CD4-positive, CD25-positive, alpha-beta regulatory T cell (primary cell): ENCODE measurements at regions not wholly inside any gene's neighbourhood (a gene's known extent, or its start where the extent isn't known, plus 50 kb on each side); places are given as distances from the start of the nearest gene placed in this dataset.

Source experiments
- ATAC-seq, 2 donors: fragments of 150-1000 bp; cut with Tn5 transposase; one replicate each; pipeline ENCODE4 v1.10.0; 2021; ENCODE audit warnings: low read depth in 2 of 2, moderate number of reproducible peaks in 2 of 2, moderate library complexity in 1 of 2
- DNase-seq, 3 donors: peaks; one replicate each; pipeline versions ENCODE4 v3.0.0 to v3.0.0-alpha.2; 2012 to 2022; ENCODE audit warnings: mixed read lengths in 1 of 3
- H3K27ac ChIP-seq: one replicate; pipeline ENCODE4 v1.7.0; 2013; ENCODE audit warnings: mild to moderate bottlenecking, low read length; ENCODE audit not compliant: insufficient read depth, poor library complexity, severe bottlenecking
- H3K27me3 ChIP-seq: one replicate; pipeline ENCODE4 v1.7.0; 2013; ENCODE audit warnings: low read length; ENCODE audit not compliant: control insufficient read depth, insufficient read depth
- H3K36me3 ChIP-seq: one replicate; pipeline ENCODE4 v1.7.0; 2013; ENCODE audit warnings: mild to moderate bottlenecking, low read length, moderate library complexity; ENCODE audit not compliant: control insufficient read depth, insufficient read depth
- H3K4me1 ChIP-seq: 2 replicates; pipeline ENCODE4 v1.7.0; 2013; ENCODE audit warnings: mild to moderate bottlenecking, low read length; ENCODE audit not compliant: insufficient read depth, control insufficient read depth, poor library complexity, severe bottlenecking
- H3K4me3 ChIP-seq: one replicate; pipeline ENCODE4 v1.7.0; 2013; ENCODE audit warnings: low read depth, mild to moderate bottlenecking, low read length, moderate library complexity
- H3K9me3 ChIP-seq, 2 experiments: 1 replicate in 1 of 2; 2 replicates in 1 of 2; pipeline ENCODE4 v1.7.0; 2013; ENCODE audit warnings: low read length in 2 of 2, mild to moderate bottlenecking in 1 of 2, moderate library complexity in 1 of 2; ENCODE audit not compliant: control insufficient read depth in 2 of 2
- H3K27ac Mint-ChIP-seq, 3 donors: one replicate each; pipeline ENCODE4 v1.8.0; 2020 to 2022; ENCODE audit warnings: mild to moderate bottlenecking in 3 of 3, mixed read lengths in 3 of 3, moderate library complexity in 2 of 3
- H3K27me3 Mint-ChIP-seq: one replicate; pipeline ENCODE4 v1.8.0; 2022; ENCODE audit warnings: mild to moderate bottlenecking, mixed read lengths
- H3K36me3 Mint-ChIP-seq: one replicate; pipeline ENCODE4 v1.8.0; 2020; ENCODE audit warnings: mixed read lengths
- H3K4me1 Mint-ChIP-seq, 4 donors: one replicate each; pipeline ENCODE4 v1.8.0; 2020 to 2022; ENCODE audit warnings: mixed read lengths in 4 of 4, mild to moderate bottlenecking in 1 of 4
- H3K4me3 Mint-ChIP-seq, 4 donors: one replicate each; pipeline ENCODE4 v1.8.0; 2020 to 2022; ENCODE audit warnings: mild to moderate bottlenecking in 4 of 4, mixed read lengths in 4 of 4, moderate library complexity in 3 of 4
- H3K9me3 Mint-ChIP-seq, 7 donors: one replicate each; pipeline ENCODE4 v1.8.0; 2020 to 2022; ENCODE audit warnings: mixed read lengths in 7 of 7, mild to moderate bottlenecking in 3 of 7, moderate library complexity in 2 of 7

- H3K4me3 Mint-ChIP-seq, result no peak overlapping the region
These were observed 307.6 kb upstream of the ZNF521 start for GRCh38 chr18:25659541-25659940.

GRCh38 chr18:25658476-25658875 lies 306.5 kb upstream of the ZNF521 start:
- Mint-ChIP-seq H3K36me3 (no peaks in the 10 kb centered on the region), H3K27me3 (peaks cover 4% of the 10 kb centered on the region), H3K4me1 (no peaks in the 10 kb centered on the region), H3K4me3 (no peak overlapping the region), H3K27ac (no peak overlapping the region), H3K9me3 (peaks cover 0 to 4% (median 0%) of the 10 kb centered on the region in 7 donors)
- Histone ChIP-seq H3K27me3 (no peaks in the 10 kb centered on the region), H3K9me3 (no peaks in the 10 kb centered on the region), H3K4me3 (no peak overlapping the region), H3K36me3 (no peaks in the 10 kb centered on the region), H3K4me1 (no peaks in the 10 kb centered on the region), H3K27ac (no peak overlapping the region)
- ATAC-seq (no peak), DNase-seq (no peak)

More at GRCh38 chr18:25659541-25659940, 307.6 kb upstream of the ZNF521 start:
- H3K36me3 Mint-ChIP-seq, result no peaks in the 10 kb centered on the region
- H3K9me3 Mint-ChIP-seq, result peaks cover 0 to 4% (median 0%) of the 10 kb centered on the region in 7 donors
- H3K4me1 Mint-ChIP-seq, result no peaks in the 10 kb centered on the region
- peaks cover 4% of the 10 kb centered on the region for H3K27me3 Mint-ChIP-seq
- no peaks in the 10 kb centered on the region for H3K27me3 ChIP-seq
- H3K27ac ChIP-seq, result no peak overlapping the region
- no peaks in the 10 kb centered on the region for H3K9me3 ChIP-seq
- no peak for ATAC-seq
- H3K36me3 ChIP-seq, result no peaks in the 10 kb centered on the region
- DNase-seq, result no peak
- no peak overlapping the region for H3K4me3 ChIP-seq
- no peak overlapping the region for H3K27ac Mint-ChIP-seq
- no peaks in the 10 kb centered on the region for H3K4me1 ChIP-seq

GRCh38 chr18:25651553-25651952 lies 299.6 kb upstream of the ZNF521 start:
- Mint-ChIP-seq H3K27me3 (no peaks in the 10 kb centered on the region), H3K4me3 (no peak overlapping the region), H3K4me1 (no peaks in the 10 kb centered on the region), H3K27ac (no peak overlapping the region), H3K9me3 (peaks cover 0 to 4% (median 0%) of the 10 kb centered on the region in 7 donors), H3K36me3 (no peaks in the 10 kb centered on the region)
- DNase-seq (no peak), ATAC-seq (no peak)
- H3K9me3 ChIP-seq, result no peaks in the 10 kb centered on the region
- no peak overlapping the region for H3K27ac ChIP-seq
- no peaks in the 10 kb centered on the region for H3K36me3 ChIP-seq
- H3K4me3 ChIP-seq, result no peak overlapping the region
- no peaks in the 10 kb centered on the region for H3K27me3 ChIP-seq
- H3K4me1 ChIP-seq, result no peaks in the 10 kb centered on the region

- Mint-ChIP-seq H3K4me3 (no peak overlapping the region), H3K9me3 (peaks cover 0 to 4% (median 0%) of the 10 kb centered on the region in 7 donors), H3K4me1 (no peaks in the 10 kb centered on the region), H3K36me3 (no peaks in the 10 kb centered on the region), H3K27ac (peak overlapping the region in 1 of 3 donors; percentile 54), H3K27me3 (no peaks in the 10 kb centered on the region)
- no peaks in the 10 kb centered on the region for H3K9me3 ChIP-seq
- H3K27ac ChIP-seq, result no peak overlapping the region
- no peaks in the 10 kb centered on the region for H3K27me3 ChIP-seq
- no peaks in the 10 kb centered on the region for H3K4me1 ChIP-seq
- no peak for ATAC-seq
- H3K36me3 ChIP-seq, result no peaks in the 10 kb centered on the region
- no peak for DNase-seq
- no peak overlapping the region for H3K4me3 ChIP-seq
These were observed 298.4 kb upstream of the ZNF521 start for GRCh38 chr18:25650201-25650941.

- no peaks in the 10 kb centered on the region for H3K36me3 ChIP-seq
- no peak overlapping the region for H3K27ac Mint-ChIP-seq
- H3K27me3 ChIP-seq, result no peaks in the 10 kb centered on the region
- peaks cover 0 to 7% (median 0%) of the 10 kb centered on the region in 7 donors for H3K9me3 Mint-ChIP-seq
- no peaks in the 10 kb centered on the region for H3K27me3 Mint-ChIP-seq
- no peaks in the 10 kb centered on the region for H3K9me3 ChIP-seq
- H3K4me1 Mint-ChIP-seq, result no peaks in the 10 kb centered on the region
- no peak for ATAC-seq
- H3K4me3 ChIP-seq, result no peak overlapping the region
- no peak overlapping the region for H3K27ac ChIP-seq
- no peaks in the 10 kb centered on the region for H3K4me1 ChIP-seq
- no peaks in the 10 kb centered on the region for H3K36me3 Mint-ChIP-seq
- H3K4me3 Mint-ChIP-seq, result no peak overlapping the region
- DNase-seq, result no peak
These were observed 296.8 kb upstream of the ZNF521 start for GRCh38 chr18:25648716-25649260.

- DNase-seq (no peak), ATAC-seq (no peak)
- peaks cover 0 to 7% (median 0%) of the 10 kb centered on the region in 7 donors for H3K9me3 Mint-ChIP-seq
- no peaks in the 10 kb centered on the region for H3K36me3 Mint-ChIP-seq
- H3K4me3 ChIP-seq, result no peak overlapping the region
- no peaks in the 10 kb centered on the region for H3K4me1 ChIP-seq
- H3K27ac Mint-ChIP-seq, result no peak overlapping the region
- no peaks in the 10 kb centered on the region for H3K9me3 ChIP-seq
- H3K4me1 Mint-ChIP-seq, result no peaks in the 10 kb centered on the region
- H3K27ac ChIP-seq, result no peak overlapping the region
- no peaks in the 10 kb centered on the region for H3K27me3 ChIP-seq
- H3K4me3 Mint-ChIP-seq, result no peak overlapping the region
- no peaks in the 10 kb centered on the region for H3K27me3 Mint-ChIP-seq
- H3K36me3 ChIP-seq, result no peaks in the 10 kb centered on the region
These were observed 295.4 kb upstream of the ZNF521 start for GRCh38 chr18:25647404-25647803.

- Histone ChIP-seq H3K36me3 (no peaks in the 10 kb centered on the region), H3K27me3 (no peaks in the 10 kb centered on the region), H3K27ac (no peak overlapping the region), H3K4me3 (no peak overlapping the region), H3K9me3 (no peaks in the 10 kb centered on the region), H3K4me1 (no peaks in the 10 kb centered on the region)
- no peaks in the 10 kb centered on the region for H3K27me3 Mint-ChIP-seq
- no peaks in the 10 kb centered on the region for H3K36me3 Mint-ChIP-seq
- H3K4me3 Mint-ChIP-seq, result no peak overlapping the region
- no peaks in the 10 kb centered on the region for H3K4me1 Mint-ChIP-seq
- ATAC-seq (no peak), DNase-seq (no peak)
- H3K27ac Mint-ChIP-seq, result no peak overlapping the region
- peaks cover 0 to 7% (median 0%) of the 10 kb centered on the region in 7 donors for H3K9me3 Mint-ChIP-seq
These were observed 295.0 kb upstream of the ZNF521 start for GRCh38 chr18:25646971-25647370.

- Mint-ChIP-seq H3K27ac (no peak overlapping the region), H3K4me3 (no peak overlapping the region), H3K27me3 (no peaks in the 10 kb centered on the region), H3K4me1 (no peaks in the 10 kb centered on the region), H3K36me3 (no peaks in the 10 kb centered on the region), H3K9me3 (peaks cover 0 to 8% (median 0%) of the 10 kb centered on the region in 7 donors)
- H3K4me3 ChIP-seq, result no peak overlapping the region
- ATAC-seq (no peak), DNase-seq (no peak)
- no peaks in the 10 kb centered on the region for H3K27me3 ChIP-seq
- no peaks in the 10 kb centered on the region for H3K9me3 ChIP-seq
- no peaks in the 10 kb centered on the region for H3K4me1 ChIP-seq
- no peaks in the 10 kb centered on the region for H3K36me3 ChIP-seq
- H3K27ac ChIP-seq, result no peak overlapping the region
These were observed 287.6 kb upstream of the ZNF521 start for GRCh38 chr18:25639596-25639995.
